K562 (cell line): ENCODE measurements at regions not wholly inside any gene's neighbourhood (a gene's known extent, or its start where the extent isn't known, plus 50 kb on each side); places are given as distances from the start of the nearest gene placed in this dataset.

ENCODE experiments used
- ATAC-seq: fragments of 200-7000 bp; cut with Tn5 transposase; 3 replicates; pipeline ENCODE4 v1.9.1; 2020; ENCODE audit warnings: moderate library complexity
- BruUV-seq: library from RNA; stranded (reverse); fragments of 400-500 nt; replicated peaks from 2 replicates; lab custom pipeline; 2021; lab: Mats Ljungman, UMichigan
- CTCF ChIA-PET: fragments of 300-600 bp; formaldehyde crosslinking; extraction: SDS; loops from one replicate; lab custom pipeline; 2021; ENCODE audit warnings: low intra/inter-chr PET ratio; lab: Yijun Ruan, JAX
- POLR2A ChIA-PET: fragments of 300-600, 350-650 bp; sonication (Branson Sonifier 250); formaldehyde crosslinking; extraction: SDS; loops from one replicate; lab custom pipeline; 2021; ENCODE audit warnings: antibody characterized with exemption, inconsistent platforms; lab: Yijun Ruan, JAX
- DNase-seq, 4 experiments: peaks; one replicate each; pipeline versions ENCODE4 v3.0.0 to v3.0.0-alpha.2; 2011 to 2018; ENCODE audit warnings: low spot score in 3 of 4, mixed read lengths in 3 of 4; ENCODE audit errors: extremely low read depth in 1 of 4
- FAIRE-seq: peaks from 2 replicates; lab custom pipeline; 2011; peaks lifted over from hg19 to GRCh38; lab: Jason Lieb, UNC
- H2AFZ ChIP-seq: 2 replicates; pipeline ENCODE4 v1.6.0; 2011; ENCODE audit warnings: low read depth, low read length, control low read depth, inconsistent platforms
- H3K27ac ChIP-seq: fragments of 200-600 bp; 3 replicates; pipeline ENCODE4 v1.8.0; 2011; ENCODE audit warnings: low read depth, mild to moderate bottlenecking, control low read depth, inconsistent platforms, low read length, moderate library complexity, mixed read lengths; ENCODE audit errors: extremely low read depth
- H3K27me3 ChIP-seq, 2 experiments: fragments of 300-600 bp in 1 of 2; 2 replicates in 1 of 2; 3 replicates in 1 of 2; pipeline versions ENCODE4 v1.6.0 to v1.8.0; 2011; ENCODE audit warnings: inconsistent platforms in 2 of 2, low read length in 2 of 2, mild to moderate bottlenecking in 1 of 2, mixed read lengths in 1 of 2, moderate library complexity in 1 of 2; ENCODE audit not compliant: control insufficient read depth in 2 of 2, insufficient read depth in 2 of 2
- H3K36me3 ChIP-seq: fragments of 300-600 bp; 3 replicates; pipeline ENCODE4 v1.8.0; 2011; ENCODE audit warnings: mild to moderate bottlenecking, low read length, inconsistent platforms; ENCODE audit not compliant: control insufficient read depth, insufficient read depth
- H3K4me1 ChIP-seq, 2 experiments: fragments of 200-600 bp in 1 of 2; replicated peaks in 1 of 2; 2 replicates in 1 of 2; 3 replicates in 1 of 2; pipeline versions ENCODE4 v1.5.1 to v1.8.0; 2011; ENCODE audit warnings: inconsistent platforms in 2 of 2, low read length in 2 of 2, mild to moderate bottlenecking in 1 of 2, mixed read lengths in 1 of 2, moderate library complexity in 1 of 2; ENCODE audit not compliant: control insufficient read depth in 2 of 2, insufficient read depth in 2 of 2
- H3K4me2 ChIP-seq: 2 replicates; pipeline ENCODE4 v1.6.1; 2011; ENCODE audit warnings: low read length, control low read depth, inconsistent platforms, mixed read lengths; ENCODE audit not compliant: insufficient read depth
- H3K4me3 ChIP-seq: fragments of 200-600 bp; sonication (generic), shearing (Covaris generic); 2 replicates; pipeline ENCODE4 v1.5.1; 2016; ENCODE audit warnings: control low read depth, inconsistent platforms
- H3K79me2 ChIP-seq: fragments of 200-600 bp; 3 replicates; pipeline ENCODE4 v1.8.0; 2011; ENCODE audit warnings: low read length, inconsistent platforms; ENCODE audit not compliant: control insufficient read depth, insufficient read depth
- H3K9ac ChIP-seq, 2 experiments: 2 replicates each; pipeline versions ENCODE4 v1.6.0 to v1.6.1; 2011; ENCODE audit warnings: low read depth in 2 of 2, low read length in 2 of 2, control low read depth in 1 of 2, inconsistent platforms in 1 of 2, mild to moderate bottlenecking in 1 of 2, mixed read lengths in 1 of 2; ENCODE audit not compliant: insufficient read depth in 1 of 2
- H3K9me1 ChIP-seq: one replicate; pipeline ENCODE4 v1.6.0; 2011; ENCODE audit warnings: inconsistent platforms, mild to moderate bottlenecking, low read length, moderate library complexity; ENCODE audit not compliant: control insufficient read depth, insufficient read depth
- H3K9me3 ChIP-seq: replicated peaks from 2 replicates; pipeline ENCODE4 v1.5.1; 2011; ENCODE audit warnings: low read depth, low read length, inconsistent platforms; ENCODE audit not compliant: control insufficient read depth, insufficient read depth
- H4K20me1 ChIP-seq: replicated peaks from 2 replicates; pipeline ENCODE4 v1.6.1; 2011; ENCODE audit warnings: low read length, inconsistent platforms, mixed read lengths; ENCODE audit not compliant: control insufficient read depth, insufficient read depth
- DMBX1 ChIP-seq: fragments of 250-450 bp; sonication (Bioruptor Pico); IDR thresholded peaks from 2 replicates; pipeline ENCODE4 v1.8.0; 2022; ENCODE audit warnings: inconsistent platforms, mild to moderate bottlenecking, moderate library complexity, borderline replicate concordance
- KLF6 ChIP-seq: fragments of 250-450 bp; sonication (Bioruptor Pico); IDR thresholded peaks from 2 replicates; pipeline ENCODE4 v1.4.0; 2020; ENCODE audit warnings: mild to moderate bottlenecking, moderate library complexity, borderline replicate concordance
- SETDB1 ChIP-seq: IDR thresholded peaks from one replicate; pipeline ENCODE4 v1.6.1; 2012; ENCODE audit warnings: low read length, control low read depth, inconsistent platforms
- TOE1 ChIP-seq, 2 experiments: fragments of 450-650 bp in 1 of 2; sonication (generic) in 1 of 2; formaldehyde crosslinking in 1 of 2; IDR thresholded peaks; 2 replicates each; pipeline versions ENCODE4 v1.7.1 to v1.8.0; 2016 to 2022; ENCODE audit warnings: borderline replicate concordance in 2 of 2, mild to moderate bottlenecking in 2 of 2, antibody characterized with exemption in 1 of 2, inconsistent platforms in 1 of 2, low read depth in 1 of 2, missing genetic modification reagents in 1 of 2, moderate library complexity in 1 of 2
- ZNF184 ChIP-seq: sonication (generic); formaldehyde crosslinking; IDR thresholded peaks from 2 replicates; pipeline ENCODE4 v1.5.0; 2020; ENCODE audit warnings: missing genetic modification reagents
- ZNF512 ChIP-seq: IDR thresholded peaks from 2 replicates; pipeline ENCODE4 v1.6.1; 2016; ENCODE audit warnings: missing genetic modification characterization, missing compliant biosample characterization
- WGBS: fragments of 100-300 bp; shearing (Covaris generic); methylation state at CpG from one replicate; pipeline ENCODE4 v1.1.6; 2016; ENCODE audit warnings: low coverage, mixed read lengths; ENCODE audit not compliant: insufficient coverage; ENCODE audit errors: missing lambda C conversion rate; 5-methylcytosine and 5-hydroxymethylcytosine counted together
- in situ Hi-C: fragments of 300-500 bp; cut with MboI; formaldehyde crosslinking; loops from 4 replicates; pipeline ENCODE4 v1.15.0; 2018; ENCODE audit warnings: inconsistent platforms, mixed read lengths
- intact Hi-C: fragments of 100-400 bp; cut with micrococcal nuclease; formaldehyde crosslinking; loops from 2 replicates; pipeline ENCODE4 v1.14.2; 2022

GRCh38 chr2:44060990-44061389 is 65.2 kb upstream of the LRPPRC start (continued):
- TF ChIP-seq KLF6 (CRISPR knock-in tag) (no peak), ZNF512 (tag) (no peak), SETDB1 (no peak)

GRCh38 chr2:44061469-44061868 is 65.7 kb upstream of the LRPPRC start:
- ChIA-PET POLR2A (interaction anchor here (0.6 to 1.0 kb wide), 2 partner anchors 9 to 775 kb away, joined by 3 read pairs; no protein-coding TSS in a partner anchor), CTCF (no interaction called here)
- DNase-seq (no peak), FAIRE-seq (no peak), ATAC-seq (no peak)
- no TSS peak for BruUV-seq
- Histone ChIP-seq H3K36me3 (no peaks in the 10 kb centered on the region), H3K27ac (no peak overlapping the region), H3K9ac (no peak overlapping the region), H3K4me1 (no peaks in the 10 kb centered on the region), H4K20me1 (no peaks in the 10 kb centered on the region), H3K4me3 (no peak overlapping the region), H3K79me2 (no peaks in the 10 kb centered on the region), H2AFZ (no peak overlapping the region), H3K9me1 (no peaks in the 10 kb centered on the region), H3K4me2 (no peak overlapping the region), H3K27me3 (peaks cover 18 to 21% of the 10 kb centered on the region in 2 experiments; a peak in 4 of 5 replicates), H3K9me3 (no peaks in the 10 kb centered on the region)
- WGBS: 1% methylated on average over 15 of the region's 15 CpGs
- no peak for TF ChIP-seq DMBX1 (CRISPR knock-in tag)
- no peak for TF ChIP-seq ZNF184 (CRISPR knock-in tag)
- TF ChIP-seq TOE1 (IDR thresholded peaks at IDR 0.05; ENCODE audit: borderline replicate concordance): no peak
- no peak for TF ChIP-seq TOE1 (CRISPR knock-in tag; IDR thresholded peaks at IDR 0.05; ENCODE audit: borderline replicate concordance, low read depth)
- in situ Hi-C loops: no loop called here
- intact Hi-C loops: no loop called here
